GM12878 (cell line): ENCODE measurements at regions not wholly inside any gene's neighbourhood (a gene's known extent, or its start where the extent isn't known, plus 50 kb on each side); places are given as distances from the start of the nearest gene placed in this dataset.

Experiments used
- ATAC-seq: fragments of 200-7000 bp; cut with Tn5 transposase; 3 replicates; pipeline ENCODE4 v1.9.1; 2020; ENCODE audit warnings: mild to moderate bottlenecking, moderate library complexity
- BruUV-seq: library from RNA; stranded (reverse); fragments of 400-500 nt; replicated peaks from 2 replicates; lab custom pipeline; 2021; lab: Mats Ljungman, UMichigan
- CTCF ChIA-PET: fragments of 300-600 bp; sonication (Branson Sonifier 250); formaldehyde crosslinking; extraction: SDS; loops from one replicate; lab custom pipeline; 2021; ENCODE audit warnings: inconsistent platforms; lab: Yijun Ruan, JAX
- POLR2A ChIA-PET: fragments of 350-600 bp; formaldehyde crosslinking; extraction: SDS; loops from one replicate; lab custom pipeline; 2021; ENCODE audit warnings: inconsistent platforms; lab: Charles Lee
- RAD21 ChIA-PET: fragments of 300-600 bp; sonication (Branson Sonifier 250); formaldehyde crosslinking; loops from one replicate; lab custom pipeline; 2023; ENCODE audit warnings: antibody characterized with exemption; ENCODE audit not compliant: unreplicated experiment; lab: Charles Lee
- SMC1A ChIA-PET: fragments of 300-600 bp; sonication (Branson Sonifier 250); formaldehyde crosslinking; loops from one replicate; lab custom pipeline; 2023; ENCODE audit not compliant: unreplicated experiment, uncharacterized antibody; lab: Charles Lee
- DNase-seq: peaks from one replicate; pipeline ENCODE4 v3.0.0-alpha.2; 2011; ENCODE audit warnings: low read depth, low spot score
- FAIRE-seq: peaks from 3 replicates; lab custom pipeline; 2011; peaks lifted over from hg19 to GRCh38; lab: Jason Lieb, UNC
- H2AFZ ChIP-seq: 2 replicates; pipeline ENCODE4 v1.6.0; 2011; ENCODE audit warnings: low read depth, low read length, control low read depth; ENCODE audit not compliant: control insufficient read depth
- H3K27ac ChIP-seq: 2 replicates; pipeline ENCODE4 v1.5.1; 2011; ENCODE audit warnings: control low read depth; ENCODE audit not compliant: control insufficient read depth, insufficient read depth
- H3K27me3 ChIP-seq, 2 experiments: replicated peaks in 1 of 2; 2 replicates each; pipeline versions ENCODE4 v1.6.0 to v1.6.1; 2011; ENCODE audit warnings: low read length in 1 of 2; ENCODE audit not compliant: control insufficient read depth in 2 of 2, insufficient read depth in 2 of 2
- H3K36me3 ChIP-seq, 2 experiments: 2 replicates each; pipeline ENCODE4 v1.5.1; 2011; ENCODE audit warnings: low read length in 1 of 2; ENCODE audit not compliant: control insufficient read depth in 2 of 2, insufficient read depth in 2 of 2
- H3K4me1 ChIP-seq: 2 replicates; pipeline ENCODE4 v1.6.1; 2011; ENCODE audit warnings: mild to moderate bottlenecking, low read length, moderate library complexity, mixed read lengths; ENCODE audit not compliant: control insufficient read depth, insufficient read depth
- H3K4me2 ChIP-seq: 2 replicates; pipeline ENCODE4 v1.6.0; 2011; ENCODE audit warnings: control low read depth; ENCODE audit not compliant: control insufficient read depth, insufficient read depth
- H3K4me3 ChIP-seq: fragments of 200-600 bp; sonication (generic); 2 replicates; pipeline ENCODE4 v1.5.1; 2016
- H3K79me2 ChIP-seq: 2 replicates; pipeline ENCODE4 v1.6.0; 2011; ENCODE audit warnings: low read length; ENCODE audit not compliant: control insufficient read depth, insufficient read depth
- H3K9ac ChIP-seq: 2 replicates; pipeline ENCODE4 v1.8.0; 2011; ENCODE audit warnings: low read length, control low read depth, mixed read lengths; ENCODE audit not compliant: control insufficient read depth, insufficient read depth
- H3K9me3 ChIP-seq: replicated peaks from 3 replicates; pipeline ENCODE4 v1.5.1; 2011; ENCODE audit warnings: mild to moderate bottlenecking, low read length; ENCODE audit not compliant: control insufficient read depth, insufficient read depth
- H4K20me1 ChIP-seq: 2 replicates; pipeline ENCODE4 v1.6.0; 2011; ENCODE audit not compliant: control insufficient read depth, insufficient read depth
- BCL11A ChIP-seq: IDR thresholded peaks from 2 replicates; pipeline ENCODE4 v1.6.1; 2011; ENCODE audit warnings: low read depth, low read length
- EP300 ChIP-seq, 2 experiments: fragments of 150-350 bp in 1 of 2; IDR thresholded peaks; 2 replicates each; pipeline ENCODE4 v1.6.1; 2011 to 2012; ENCODE audit warnings: low read depth in 2 of 2, low read length in 2 of 2, borderline replicate concordance in 1 of 2, improper control_type of control experiment in 1 of 2, inconsistent platforms in 1 of 2; ENCODE audit not compliant: control insufficient read depth in 1 of 2
- KAT2A ChIP-seq: conservative IDR thresholded peaks from 2 replicates; pipeline ENCODE4 v1.6.1; 2011; ENCODE audit warnings: low read depth, low read length; ENCODE audit not compliant: control insufficient read depth
- POLR2AphosphoS2 ChIP-seq: IDR thresholded peaks from 2 replicates; pipeline ENCODE4 v1.6.1; 2011; ENCODE audit warnings: low read depth, mild to moderate bottlenecking, low read length, improper control_type of control experiment, moderate library complexity
- POU2F2 ChIP-seq: IDR thresholded peaks from 3 replicates; pipeline ENCODE4 v1.6.1; 2011; ENCODE audit warnings: low read depth, mild to moderate bottlenecking, low read length, borderline replicate concordance
- RB1 ChIP-seq: fragments of 450-650 bp; formaldehyde crosslinking; IDR thresholded peaks from 2 replicates; pipeline ENCODE4 v1.6.1; 2017; ENCODE audit warnings: mild to moderate bottlenecking, borderline replicate concordance
- ZNF24 ChIP-seq: fragments of 450-650 bp; IDR thresholded peaks from 2 replicates; pipeline ENCODE4 v1.6.1; 2017; ENCODE audit warnings: antibody characterized with exemption, mild to moderate bottlenecking
- ZNF592 ChIP-seq: fragments of 450-650 bp; IDR thresholded peaks from 2 replicates; pipeline ENCODE4 v1.6.1; 2017; ENCODE audit warnings: mild to moderate bottlenecking, moderate library complexity
- WGBS: methylation state at CpG from one replicate; pipeline ENCODE4 v1.1.6; 2016; ENCODE audit warnings: low lambda C conversion rate; ENCODE audit not compliant: insufficient replicate concordance, insufficient coverage; ENCODE audit errors: missing lambda C conversion rate; 5-methylcytosine and 5-hydroxymethylcytosine counted together
- in situ Hi-C: fragments of 300-500 bp; cut with MboI; formaldehyde crosslinking; loops from 9 replicates; pipeline ENCODE4 v1.14.3; 2018; ENCODE audit warnings: mixed read lengths
- intact Hi-C: fragments of 100-400 bp; cut with micrococcal nuclease; formaldehyde crosslinking; loops from one replicate; pipeline ENCODE4 v1.14.2; 2022; ENCODE audit not compliant: unreplicated experiment
- TF ChIP-seq, protein P1 (sequence below): fragments of 450-650 bp; formaldehyde crosslinking; IDR thresholded peaks from 2 replicates; pipeline ENCODE4 v1.4.0; 2022; ENCODE audit warnings: mild to moderate bottlenecking, moderate library complexity
- TF ChIP-seq, protein P2 (sequence below): fragments of 450-650 bp; conservative IDR thresholded peaks from 2 replicates; pipeline ENCODE4 v1.6.1; 2017; ENCODE audit warnings: mild to moderate bottlenecking, moderate library complexity
- TF ChIP-seq, protein P3 (sequence below): IDR thresholded peaks from 2 replicates; pipeline ENCODE4 v1.6.1; 2011; ENCODE audit warnings: borderline replicate concordance, low read depth, mild to moderate bottlenecking, moderate library complexity, low read length; ENCODE audit not compliant: insufficient read depth, poor library complexity, severe bottlenecking

DNA sequence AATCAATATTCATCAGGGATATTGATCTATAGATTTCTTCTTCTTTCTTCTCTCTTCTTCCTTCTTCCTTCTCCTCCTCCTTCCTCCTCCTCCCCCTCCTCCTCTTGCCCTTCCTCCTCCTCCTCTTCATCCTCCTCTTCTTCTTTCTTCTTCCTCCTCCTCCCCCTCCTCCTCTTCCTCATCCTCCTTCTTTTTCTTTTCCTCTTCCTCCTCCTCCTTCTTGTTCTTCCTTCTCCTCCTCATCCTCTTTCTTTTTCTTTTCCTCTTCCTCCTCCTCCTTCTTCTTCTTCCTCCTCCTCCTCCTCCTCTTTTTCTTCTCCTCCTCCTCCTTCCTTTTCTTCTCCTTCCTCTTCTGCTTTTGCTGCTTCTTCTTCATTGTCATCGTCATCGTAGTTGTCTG is 52.4 kb upstream of the SERINC1 start:
- H3K4me2 ChIP-seq, result no peak overlapping the region
- H4K20me1 ChIP-seq, result no peaks in the 10 kb centered on the region
- POLR2A ChIA-PET, result no interaction called here
- DNase-seq (no peak), FAIRE-seq (no peak), ATAC-seq (no peak)
- TF ChIP-seq POU2F2 (no peak), POLR2AphosphoS2 (no peak), KAT2A (no peak), RB1 (no peak), EP300 (IDR thresholded peaks at IDR 0.05; ENCODE audit: borderline replicate concordance in 1 of 2, control insufficient read depth in 1 of 2, low read depth in 2 of 2, low read length in 2 of 2) (no peak), ZNF592 (no peak), BCL11A (no peak), ZNF24 (no peak)
- TF ChIP-seq, protein P1, sequence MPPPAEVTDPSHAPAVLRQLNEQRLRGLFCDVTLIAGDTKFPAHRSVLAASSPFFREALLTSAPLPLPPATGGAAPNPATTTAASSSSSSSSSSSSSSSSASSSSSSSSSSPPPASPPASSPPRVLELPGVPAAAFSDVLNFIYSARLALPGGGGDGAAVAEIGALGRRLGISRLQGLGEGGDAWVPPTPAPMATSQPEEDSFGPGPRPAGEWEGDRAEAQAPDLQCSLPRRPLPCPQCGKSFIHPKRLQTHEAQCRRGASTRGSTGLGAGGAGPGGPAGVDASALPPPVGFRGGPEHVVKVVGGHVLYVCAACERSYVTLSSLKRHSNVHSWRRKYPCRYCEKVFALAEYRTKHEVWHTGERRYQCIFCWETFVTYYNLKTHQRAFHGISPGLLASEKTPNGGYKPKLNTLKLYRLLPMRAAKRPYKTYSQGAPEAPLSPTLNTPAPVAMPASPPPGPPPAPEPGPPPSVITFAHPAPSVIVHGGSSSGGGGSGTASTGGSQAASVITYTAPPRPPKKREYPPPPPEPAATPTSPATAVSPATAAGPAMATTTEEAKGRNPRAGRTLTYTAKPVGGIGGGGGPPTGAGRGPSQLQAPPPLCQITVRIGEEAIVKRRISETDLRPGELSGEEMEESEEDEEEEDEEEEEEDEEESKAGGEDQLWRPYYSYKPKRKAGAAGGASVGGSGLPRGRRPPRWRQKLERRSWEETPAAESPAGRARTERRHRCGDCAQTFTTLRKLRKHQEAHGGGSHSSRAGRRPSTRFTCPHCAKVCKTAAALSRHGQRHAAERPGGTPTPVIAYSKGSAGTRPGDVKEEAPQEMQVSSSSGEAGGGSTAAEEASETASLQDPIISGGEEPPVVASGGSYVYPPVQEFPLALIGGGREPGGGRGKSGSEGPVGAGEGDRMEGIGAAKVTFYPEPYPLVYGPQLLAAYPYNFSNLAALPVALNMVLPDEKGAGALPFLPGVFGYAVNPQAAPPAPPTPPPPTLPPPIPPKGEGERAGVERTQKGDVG (CRISPR knock-in tag), result no peak
- TF ChIP-seq, protein P2, sequence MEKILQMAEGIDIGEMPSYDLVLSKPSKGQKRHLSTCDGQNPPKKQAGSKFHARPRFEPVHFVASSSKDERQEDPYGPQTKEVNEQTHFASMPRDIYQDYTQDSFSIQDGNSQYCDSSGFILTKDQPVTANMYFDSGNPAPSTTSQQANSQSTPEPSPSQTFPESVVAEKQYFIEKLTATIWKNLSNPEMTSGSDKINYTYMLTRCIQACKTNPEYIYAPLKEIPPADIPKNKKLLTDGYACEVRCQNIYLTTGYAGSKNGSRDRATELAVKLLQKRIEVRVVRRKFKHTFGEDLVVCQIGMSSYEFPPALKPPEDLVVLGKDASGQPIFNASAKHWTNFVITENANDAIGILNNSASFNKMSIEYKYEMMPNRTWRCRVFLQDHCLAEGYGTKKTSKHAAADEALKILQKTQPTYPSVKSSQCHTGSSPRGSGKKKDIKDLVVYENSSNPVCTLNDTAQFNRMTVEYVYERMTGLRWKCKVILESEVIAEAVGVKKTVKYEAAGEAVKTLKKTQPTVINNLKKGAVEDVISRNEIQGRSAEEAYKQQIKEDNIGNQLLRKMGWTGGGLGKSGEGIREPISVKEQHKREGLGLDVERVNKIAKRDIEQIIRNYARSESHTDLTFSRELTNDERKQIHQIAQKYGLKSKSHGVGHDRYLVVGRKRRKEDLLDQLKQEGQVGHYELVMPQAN, result no peak
- TF ChIP-seq, protein P3, sequence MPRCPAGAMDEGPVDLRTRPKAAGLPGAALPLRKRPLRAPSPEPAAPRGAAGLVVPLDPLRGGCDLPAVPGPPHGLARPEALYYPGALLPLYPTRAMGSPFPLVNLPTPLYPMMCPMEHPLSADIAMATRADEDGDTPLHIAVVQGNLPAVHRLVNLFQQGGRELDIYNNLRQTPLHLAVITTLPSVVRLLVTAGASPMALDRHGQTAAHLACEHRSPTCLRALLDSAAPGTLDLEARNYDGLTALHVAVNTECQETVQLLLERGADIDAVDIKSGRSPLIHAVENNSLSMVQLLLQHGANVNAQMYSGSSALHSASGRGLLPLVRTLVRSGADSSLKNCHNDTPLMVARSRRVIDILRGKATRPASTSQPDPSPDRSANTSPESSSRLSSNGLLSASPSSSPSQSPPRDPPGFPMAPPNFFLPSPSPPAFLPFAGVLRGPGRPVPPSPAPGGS, result no peak
- H3K79me2 ChIP-seq, result no peaks in the 10 kb centered on the region
- RAD21 ChIA-PET, result no interaction called here
- H3K27ac ChIP-seq, result no peak overlapping the region
- no peaks in the 10 kb centered on the region for H3K27me3 ChIP-seq
- H2AFZ ChIP-seq, result no peak overlapping the region
- no peaks in the 10 kb centered on the region for H3K36me3 ChIP-seq
- in situ Hi-C loops, result no loop called here
- WGBS, result 68% methylated on average over 2 of the region's 2 CpGs
- no peak overlapping the region for H3K4me3 ChIP-seq
- CTCF ChIA-PET, result interaction anchor here (1.0 kb wide), 1 partner anchor 33 kb away, joined by 4 read pairs; no protein-coding TSS in a partner anchor
- H3K9ac ChIP-seq, result no peak overlapping the region
- no peaks in the 10 kb centered on the region for H3K9me3 ChIP-seq
- BruUV-seq, result no TSS peak
- intact Hi-C loops, result no loop called here
- H3K4me1 ChIP-seq, result no peaks in the 10 kb centered on the region
- SMC1A ChIA-PET, result no interaction called here
